MM.1S (cell line): ENCODE measurements at regions not wholly inside any gene's neighbourhood (a gene's known extent, or its start where the extent isn't known, plus 50 kb on each side); places are given as distances from the start of the nearest gene placed in this dataset.

Source experiments
- CTCF ChIP-seq: fragments of 300-600 bp; sonication (generic); IDR thresholded peaks from 2 replicates; pipeline ENCODE4 v1.5.1; 2016; ENCODE audit warnings: antibody characterized with exemption, low read length, mixed read lengths
- EZH2phosphoT487 ChIP-seq: fragments of 300-600 bp; sonication (generic); IDR thresholded peaks from 2 replicates; pipeline ENCODE4 v1.6.1; 2018; ENCODE audit warnings: antibody characterized with exemption, low read length

DNA sequence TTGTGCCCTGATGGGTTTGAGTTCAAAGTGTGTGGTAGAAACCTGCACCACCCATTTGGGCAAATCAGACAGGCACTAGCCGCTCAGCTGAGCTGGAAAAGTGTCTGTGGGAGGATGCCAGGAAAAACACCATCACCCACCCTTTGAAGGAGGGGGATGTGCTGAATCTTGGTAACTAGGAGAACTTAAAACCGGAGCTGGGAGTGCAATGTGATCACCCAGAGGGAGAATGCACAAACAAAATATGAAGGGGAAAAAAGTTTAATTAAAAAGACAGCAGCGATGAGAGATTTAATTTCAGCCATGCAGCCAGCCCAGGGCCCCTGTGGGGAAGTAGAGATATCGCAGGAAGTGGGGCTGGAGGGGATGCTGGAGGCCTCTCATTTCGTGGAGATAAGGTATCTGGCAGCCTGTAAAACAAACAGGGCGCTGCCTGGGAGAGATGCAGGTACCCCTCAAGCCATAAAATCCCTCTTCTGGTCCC, 86.8 kb upstream of the BCAR3 start:
- TF ChIP-seq CTCF (no peak), EZH2phosphoT487 (no peak)
